GM21717 (cell line): ENCODE measurements at regions not wholly inside any gene's neighbourhood (a gene's known extent, or its start where the extent isn't known, plus 50 kb on each side); places are given as distances from the start of the nearest gene placed in this dataset.
"Not testable (repeated sequence)": the region's sequence is repeated elsewhere in the genome, so short reads cannot be mapped to it uniquely, and the experiment has no call there.

ENCODE experiments used
- ATAC-seq: cut with Tn5 transposase; IDR thresholded peaks from one replicate; pipeline ENCODE4 v1.9.1; 2021; ENCODE audit warnings: mild to moderate bottlenecking, moderate library complexity; ENCODE audit not compliant: unreplicated experiment

DNA sequence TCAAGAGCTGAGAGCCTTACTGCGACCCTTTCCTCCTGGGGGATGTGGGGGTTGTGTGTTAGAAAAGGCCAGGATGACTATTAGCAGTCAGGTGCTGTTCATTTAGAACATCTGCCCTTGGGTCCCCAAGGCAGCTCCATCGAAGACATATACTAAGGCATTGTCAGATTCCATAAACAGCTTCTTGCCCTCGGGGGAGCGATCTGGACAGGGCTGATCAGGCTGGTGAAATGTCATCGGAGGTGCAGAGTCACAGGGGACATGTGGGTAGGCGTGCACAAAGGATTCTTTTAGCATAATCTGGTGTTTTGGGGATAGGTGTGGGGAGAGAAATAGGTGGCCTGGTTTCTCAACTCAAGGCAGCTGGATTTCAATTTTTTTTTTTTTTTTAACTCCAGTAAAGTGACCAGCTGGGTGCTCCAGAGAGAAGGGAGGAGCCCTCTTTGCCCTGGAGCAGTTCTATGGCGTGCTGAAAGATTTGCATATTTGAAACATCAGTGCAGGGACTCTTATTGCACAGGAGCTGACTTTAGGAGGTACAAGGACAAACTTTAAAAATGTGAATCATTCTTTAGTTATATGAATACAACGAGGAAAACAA lies 160.1 kb downstream of the SUDS3 start:
- no peak for ATAC-seq

DNA sequence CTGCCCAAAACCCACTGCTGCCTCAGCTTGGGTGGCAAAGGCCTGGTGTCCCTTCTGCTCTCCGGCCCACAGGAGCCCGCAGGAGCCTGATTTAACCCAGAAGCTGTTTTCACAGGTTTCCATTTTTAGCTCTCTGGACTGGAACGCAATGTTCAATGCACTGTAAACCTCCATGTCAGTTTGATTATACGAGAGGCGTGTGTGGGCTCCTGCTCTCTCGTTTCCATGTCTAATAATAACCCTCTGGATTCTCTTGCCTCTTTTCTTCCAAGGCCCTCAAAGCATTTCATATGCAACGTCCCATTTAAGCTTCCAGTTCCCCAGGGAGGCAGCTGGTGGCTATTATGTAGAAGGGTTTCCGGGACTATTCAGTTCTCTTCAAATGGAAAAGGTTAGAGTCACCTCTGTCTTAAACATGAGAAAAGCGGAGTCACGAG lies 161.1 kb downstream of the SUDS3 start:
- no peak for ATAC-seq

DNA sequence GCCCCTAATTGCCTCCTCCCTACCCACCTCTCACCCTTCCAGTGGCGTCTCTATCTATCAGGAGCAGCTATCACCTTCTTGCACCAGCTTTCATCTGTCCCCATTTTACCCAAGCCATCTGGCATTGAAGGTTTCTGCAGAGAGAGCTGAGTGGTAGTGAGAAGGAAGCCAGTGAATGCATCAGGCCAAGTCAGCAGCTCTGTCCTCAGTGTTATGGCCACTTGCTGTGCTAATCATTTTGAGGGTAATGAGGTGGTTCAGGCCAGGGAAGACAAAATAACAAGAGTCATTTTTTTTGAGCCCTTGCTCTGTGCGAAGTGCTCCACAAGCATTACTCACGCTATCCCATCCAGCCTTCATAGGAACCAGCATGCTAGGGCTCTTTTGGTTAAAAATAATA lies 164.7 kb downstream of the SUDS3 start:
- no peak for ATAC-seq

DNA sequence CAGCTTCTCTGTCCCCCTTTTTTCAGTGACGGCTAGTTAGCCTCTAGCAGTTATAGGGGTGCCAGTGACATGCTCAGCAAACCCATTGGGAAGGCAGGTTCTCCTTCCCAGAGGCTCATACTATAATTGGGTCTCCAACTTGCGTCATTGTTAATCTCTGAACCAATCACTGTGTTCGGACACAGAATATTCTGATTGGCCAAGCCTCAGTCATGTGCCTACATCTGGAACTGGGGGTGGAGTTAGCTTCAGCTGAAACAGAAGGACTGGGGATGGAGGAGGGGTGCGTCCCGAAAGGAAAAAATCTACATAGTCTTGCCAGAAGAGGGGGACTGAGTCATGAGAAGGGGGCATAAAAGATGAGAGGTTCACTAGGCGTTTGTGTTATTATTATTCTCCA lies 165.6 kb downstream of the SUDS3 start:
- no peak for ATAC-seq

GRCh38 chr12:118543651-118544050 lies 167.3 kb downstream of the SUDS3 start:
- ATAC-seq = no peak

- ATAC-seq = no peak
These were observed 168.2 kb downstream of the SUDS3 start for GRCh38 chr12:118544569-118544968.

DNA sequence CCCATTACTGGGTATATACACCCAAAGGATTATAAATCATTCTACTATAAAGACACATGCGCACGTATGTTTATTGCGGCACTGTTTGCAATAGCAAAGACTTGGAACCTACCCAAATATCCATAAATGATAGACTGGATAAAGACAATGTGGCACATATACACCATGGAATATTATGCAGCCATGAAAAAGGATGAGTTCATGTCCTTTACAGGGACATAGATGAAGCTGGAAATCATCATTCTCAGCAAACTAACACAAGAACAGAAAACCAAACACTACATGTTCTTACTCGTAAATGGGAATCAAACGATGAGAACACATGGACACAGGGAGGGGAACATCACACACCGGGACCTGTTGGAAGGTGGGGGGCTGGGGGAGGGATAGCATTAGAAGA lies 171.3 kb downstream of the SUDS3 start:
- ATAC-seq = not testable (repeated sequence)

DNA sequence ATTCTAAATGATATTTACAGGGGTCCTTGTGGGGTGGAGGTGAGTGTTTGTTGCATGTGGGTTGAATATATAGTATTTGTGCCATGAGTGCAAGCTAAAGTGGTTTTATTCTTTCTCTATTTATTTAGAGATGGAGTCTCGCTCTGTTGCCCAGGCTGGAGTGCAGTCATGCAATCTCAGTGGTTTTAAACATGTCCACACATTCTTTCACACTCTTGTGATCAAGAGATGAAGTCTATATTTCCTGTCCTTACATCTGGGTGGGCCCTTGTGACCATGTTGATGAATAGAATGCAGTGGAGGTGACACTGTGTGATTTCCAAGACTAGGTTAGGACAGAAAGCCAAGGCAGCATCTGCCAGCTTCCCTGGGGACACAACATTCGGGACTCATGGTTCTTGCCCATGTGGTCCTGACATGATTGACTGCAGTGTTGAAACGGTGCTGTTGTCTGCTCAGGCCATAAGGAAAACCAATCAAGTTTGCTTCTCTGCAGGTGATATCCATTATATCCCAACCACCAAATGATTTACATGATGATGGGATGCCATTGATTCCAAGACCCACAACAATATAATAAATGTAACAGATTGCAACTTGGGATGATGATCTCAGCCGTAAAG lies 172.6 kb downstream of the SUDS3 start:
- no peak for ATAC-seq

GRCh38 chr12:118549510-118549980 lies 173.2 kb downstream of the SUDS3 start:
- no peak for ATAC-seq

DNA sequence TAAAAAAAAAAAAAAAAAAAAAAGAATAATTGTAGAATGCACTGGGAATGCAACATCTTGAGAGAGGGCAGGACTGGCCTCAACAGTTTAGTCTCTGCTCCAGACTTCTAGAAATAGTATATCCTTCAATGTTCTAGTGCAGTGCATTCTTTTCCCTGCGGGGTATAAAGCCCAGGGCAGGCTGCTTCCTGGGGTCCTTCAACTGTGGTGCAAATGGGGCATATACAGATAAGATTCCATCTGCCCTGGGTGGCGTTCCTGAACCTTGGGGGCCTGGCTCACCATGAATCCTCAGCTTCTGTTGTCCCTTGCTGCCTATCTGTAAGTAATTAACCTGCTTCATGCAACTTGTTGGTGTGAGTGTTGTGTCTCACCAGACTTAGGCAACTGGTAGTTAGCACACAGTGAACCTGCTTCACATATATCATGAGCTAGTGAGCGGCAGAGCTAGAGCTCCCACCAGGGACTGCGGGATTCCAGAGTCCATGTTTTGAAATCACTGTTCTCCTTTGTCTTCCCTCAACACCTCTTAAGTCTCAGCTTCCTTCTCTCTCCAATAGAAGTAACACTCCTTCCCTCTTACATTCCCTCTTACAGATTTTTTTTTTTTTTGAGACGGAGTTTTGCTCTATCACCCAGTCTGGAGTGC lies 177.6 kb downstream of the SUDS3 start:
- no peak for ATAC-seq

- ATAC-seq = no peak
These were observed 182.6 kb downstream of the SUDS3 start for GRCh38 chr12:118558941-118559340.

- ATAC-seq = no peak
These were observed 184.4 kb downstream of the SUDS3 start for GRCh38 chr12:118560733-118561132.

DNA sequence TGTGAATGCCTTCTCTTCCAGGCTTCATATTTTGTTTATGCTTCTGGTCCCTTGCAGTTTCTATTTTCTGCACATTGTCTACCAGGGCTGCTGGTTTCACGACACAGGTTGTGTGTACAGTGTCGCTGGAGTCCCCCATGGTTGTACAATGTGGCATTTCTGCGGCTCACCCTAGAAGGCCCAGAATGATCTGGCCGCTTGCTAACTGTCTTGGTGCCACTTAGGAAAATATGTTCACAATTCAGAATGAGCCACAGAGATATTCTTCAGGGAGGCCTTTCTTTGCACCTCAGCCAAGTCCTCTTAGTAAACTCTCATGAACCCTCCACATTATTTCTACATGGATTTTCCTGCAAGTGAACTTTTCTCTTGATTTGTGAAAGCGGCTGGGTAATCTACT lies 195.4 kb downstream of the SUDS3 start:
- no peak for ATAC-seq

DNA sequence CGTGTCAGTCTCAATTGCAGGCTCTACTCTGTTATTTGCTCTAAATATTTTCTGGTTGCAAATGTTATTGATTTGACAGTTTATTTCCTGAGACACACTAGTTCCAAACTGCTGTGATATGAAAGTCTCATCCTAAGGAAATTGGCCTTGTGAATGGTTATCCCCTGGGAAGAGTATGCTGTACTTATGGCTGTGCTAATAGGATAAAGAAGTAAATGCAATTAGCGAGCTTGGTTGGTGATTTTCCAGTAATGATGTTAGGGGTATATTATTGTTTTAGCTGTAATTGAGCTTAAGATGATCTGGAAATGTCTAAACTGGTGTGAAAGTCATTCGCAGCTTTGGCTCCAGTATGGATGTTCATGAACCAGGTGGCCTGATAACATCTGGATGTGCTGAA lies 197.9 kb downstream of the SUDS3 start:
- no peak for ATAC-seq

GRCh38 chr12:118575730-118576129 lies 199.4 kb downstream of the SUDS3 start:
- no peak for ATAC-seq

DNA sequence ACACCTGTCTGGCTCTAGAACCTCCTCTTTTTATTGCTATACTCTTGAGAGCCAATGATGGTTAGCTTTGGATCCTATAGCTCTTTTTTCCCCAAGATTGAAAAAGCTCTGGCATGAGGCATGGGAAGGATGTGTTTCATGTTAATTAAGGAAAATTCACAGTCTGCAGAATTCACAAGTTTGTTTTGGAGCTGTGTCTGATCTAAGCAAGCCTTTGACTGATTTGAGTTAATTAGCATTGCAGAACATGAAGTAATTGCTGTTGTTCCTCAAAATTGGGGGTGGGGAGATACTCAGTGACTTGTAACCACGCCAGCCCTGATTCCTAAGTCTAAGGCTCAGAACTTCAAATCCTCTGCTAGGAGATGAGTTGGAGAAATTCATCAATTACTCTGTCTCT lies 205.0 kb downstream of the SUDS3 start:
- no peak for ATAC-seq

GRCh38 chr12:118582863-118583262 lies 206.5 kb downstream of the SUDS3 start:
- ATAC-seq = no peak

GRCh38 chr12:118586433-118586832 lies 210.1 kb downstream of the SUDS3 start:
- ATAC-seq = no peak

- ATAC-seq = no peak
These were observed 212.8 kb downstream of the SUDS3 start for GRCh38 chr12:118589162-118589561.

DNA sequence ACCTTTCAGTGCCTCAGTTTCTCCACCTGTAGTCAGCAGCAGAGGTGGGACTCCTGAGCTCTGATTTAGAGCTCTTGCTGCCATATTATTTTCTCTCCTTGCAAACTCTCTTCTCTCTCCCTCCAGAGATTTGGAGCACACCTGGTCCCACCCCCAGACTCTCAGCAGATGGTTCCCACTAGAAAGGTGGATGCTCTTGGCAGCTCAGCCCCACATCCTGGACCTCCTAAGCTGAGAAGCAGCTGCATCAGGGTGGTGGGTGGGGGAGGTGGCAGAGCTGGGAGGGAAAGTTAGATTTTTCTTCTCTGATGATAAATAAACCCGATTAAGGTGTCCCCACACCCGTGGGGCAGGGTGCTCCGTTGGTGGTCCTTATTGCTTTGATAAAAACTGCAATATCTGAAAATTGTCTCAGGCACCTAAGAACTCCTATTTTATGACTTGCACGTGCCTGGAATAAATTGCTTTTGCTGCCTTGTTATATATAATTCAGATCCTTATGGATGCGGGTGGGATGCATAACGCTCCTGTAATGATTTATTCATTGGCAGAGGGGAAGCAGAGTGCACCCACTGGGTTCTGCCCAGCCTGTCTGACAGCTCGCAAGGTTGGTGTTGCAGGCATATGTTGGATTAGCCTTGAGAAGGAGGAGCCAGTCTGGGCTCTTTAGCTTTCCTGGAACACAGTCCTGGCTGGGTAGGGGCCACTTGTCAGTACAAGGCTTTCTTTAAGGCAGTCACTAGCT lies 214.2 kb downstream of the SUDS3 start:
- no peak for ATAC-seq

GRCh38 chr12:118603610-118604361 lies 227.4 kb downstream of the SUDS3 start:
- ATAC-seq = no peak
